ENCODE measurements at regions not wholly inside any gene's neighbourhood (a gene's known extent, or its start where the extent isn't known, plus 50 kb on each side); places are given as distances from the start of the nearest gene placed in this dataset.

DNA sequence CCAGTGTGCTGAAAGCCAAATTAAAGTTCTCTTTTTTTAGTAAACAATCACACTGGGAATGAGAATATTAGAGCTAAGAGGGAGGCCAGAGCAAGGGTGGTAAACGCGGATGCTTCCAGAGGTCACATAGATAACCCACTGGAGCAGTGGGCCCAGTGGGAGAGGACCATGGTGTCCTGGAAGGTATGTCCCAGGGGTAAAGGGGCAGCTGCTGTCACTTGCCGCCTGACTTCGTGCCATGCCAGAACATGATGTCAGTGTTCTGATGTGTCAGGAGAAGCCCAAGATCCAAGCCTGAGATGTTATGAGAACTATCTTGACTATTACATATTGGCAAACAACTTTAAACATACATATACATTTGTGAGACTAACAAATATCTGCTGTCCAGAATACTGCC lies 211.9 kb upstream of the IL12A start:
- DNase-seq = no peak

- DNase-seq = no peak
Measured at GRCh38 chr3:159779883-159780282, 208.8 kb upstream of the IL12A start.

- DNase-seq = no peak
Measured at GRCh38 chr3:159781867-159782266, 206.8 kb upstream of the IL12A start.

DNA sequence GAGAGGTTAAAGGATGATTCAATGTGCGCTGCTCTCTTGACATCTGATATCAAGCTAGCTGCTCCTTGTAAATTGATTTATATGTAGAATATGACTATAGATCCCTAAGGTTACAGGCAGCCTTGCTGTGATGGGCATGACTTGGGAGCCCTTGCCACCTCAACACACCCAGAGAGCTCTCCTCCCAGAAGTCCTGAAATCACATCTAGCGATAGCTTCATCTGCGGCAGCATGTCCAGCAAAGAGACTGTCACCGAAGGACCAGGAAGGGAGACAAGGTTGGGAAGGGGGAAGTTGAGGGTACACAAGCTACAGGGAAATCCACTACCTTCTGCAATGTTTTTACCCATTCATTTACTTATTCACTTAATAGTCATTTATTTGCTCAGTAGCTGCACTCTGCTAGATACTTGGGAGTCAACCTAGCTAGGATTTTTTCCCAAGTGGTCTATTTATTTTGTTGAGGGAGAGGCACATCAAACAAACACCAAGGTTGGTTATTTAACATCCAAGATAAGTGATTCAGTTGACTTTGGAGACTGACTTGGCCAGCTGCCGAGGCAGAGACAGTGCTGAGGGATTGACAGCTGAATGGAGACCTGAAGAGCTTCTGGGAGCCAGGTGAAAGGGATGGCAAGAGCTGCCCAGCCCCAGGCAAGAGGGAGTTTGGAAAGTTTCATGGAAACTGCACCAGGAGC lies 205.8 kb upstream of the IL12A start:
- DNase-seq = no peak

GRCh38 chr3:159783780-159784742 lies 204.6 kb upstream of the IL12A start:
- DNase-seq = no peak

DNA sequence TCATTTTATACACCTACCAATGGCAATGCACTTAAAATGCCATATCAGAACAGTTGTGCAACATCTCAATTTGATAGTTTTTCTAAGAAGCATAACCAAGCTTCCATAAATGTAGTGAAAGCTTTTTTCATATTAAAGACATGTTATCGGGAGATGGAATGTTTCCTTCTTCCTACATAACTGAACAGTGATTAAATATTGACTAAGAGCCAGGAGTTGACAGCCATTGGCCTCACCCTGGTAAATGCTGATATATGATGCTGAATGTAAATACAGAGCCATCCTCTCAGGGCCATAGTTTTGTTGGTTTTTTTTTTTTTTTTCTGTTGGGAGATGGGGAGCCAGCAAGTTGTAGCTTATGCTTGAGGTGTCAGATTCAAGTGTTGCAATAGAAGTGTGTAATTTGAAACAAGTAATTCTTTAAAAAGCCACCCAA lies 203.3 kb upstream of the IL12A start:
- DNase-seq = no peak

- DNase-seq = no peak
Measured at GRCh38 chr3:159786489-159787177, 202.0 kb upstream of the IL12A start.

DNA sequence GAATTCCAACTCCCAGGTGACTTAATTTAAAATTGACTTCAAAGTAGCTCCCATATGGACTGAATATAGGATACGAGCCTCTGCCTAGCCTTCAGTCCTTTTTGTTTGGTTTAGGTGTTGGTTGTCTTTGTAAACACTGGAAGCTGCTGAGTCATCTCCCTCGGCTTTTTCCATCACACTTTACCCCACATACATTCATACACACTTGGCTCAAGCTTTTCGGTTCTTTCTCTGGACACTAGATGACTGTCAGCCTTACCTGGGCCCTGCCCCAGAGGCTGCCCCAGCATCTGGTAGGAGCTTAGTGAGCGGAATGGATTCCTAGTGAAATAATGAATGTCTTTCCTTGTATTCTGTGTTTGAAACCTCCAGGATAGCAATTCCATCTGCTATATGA lies 201.5 kb upstream of the IL12A start:
- DNase-seq = no peak

DNA sequence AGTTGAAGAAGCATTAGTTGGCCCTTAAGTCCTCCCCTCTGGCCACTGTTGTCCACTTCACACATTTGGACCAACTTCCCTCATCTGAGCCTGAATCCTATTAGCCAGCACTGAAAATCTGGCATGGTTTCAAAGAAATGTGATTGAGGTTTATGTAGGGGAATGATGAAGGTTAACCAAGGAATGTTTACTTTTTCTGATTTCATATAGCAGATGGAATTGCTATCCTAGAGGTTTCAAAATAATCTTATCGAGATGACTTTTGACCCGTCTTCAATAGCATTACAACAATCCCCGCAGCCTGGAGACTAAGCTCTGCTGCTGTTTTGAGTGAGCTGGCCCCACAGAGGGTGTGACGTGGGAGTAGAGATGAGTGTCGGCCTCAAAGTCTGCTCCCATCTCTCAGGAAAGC lies 200.8 kb upstream of the IL12A start:
- DNase-seq = peak; percentile 25

DNA sequence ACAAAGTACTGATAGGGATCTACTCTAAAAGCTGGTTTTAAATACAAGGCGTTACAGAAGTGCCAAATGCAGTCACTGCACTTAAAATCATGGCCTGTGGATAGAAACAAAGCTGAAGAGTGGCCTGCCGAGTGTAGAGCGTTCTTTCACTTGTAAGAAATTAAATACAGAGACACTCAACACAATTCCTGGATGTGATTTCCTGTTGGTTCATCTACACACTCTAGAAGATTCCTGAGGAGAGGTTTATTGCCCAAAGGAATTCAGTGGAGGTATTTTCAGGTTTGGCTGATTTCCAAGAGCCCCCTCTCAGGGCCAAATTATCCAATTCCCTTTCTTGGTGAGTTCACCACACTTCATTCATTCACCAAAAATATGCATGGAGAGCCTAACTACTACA lies 200.3 kb upstream of the IL12A start:
- no peak for DNase-seq

GRCh38 chr3:159789017-159789416 lies 199.6 kb upstream of the IL12A start:
- no peak for DNase-seq

- DNase-seq = no peak
Measured at GRCh38 chr3:159789742-159790635, 198.6 kb upstream of the IL12A start.

- no peak for DNase-seq
Measured at GRCh38 chr3:159791336-159791735, 197.3 kb upstream of the IL12A start.

DNA sequence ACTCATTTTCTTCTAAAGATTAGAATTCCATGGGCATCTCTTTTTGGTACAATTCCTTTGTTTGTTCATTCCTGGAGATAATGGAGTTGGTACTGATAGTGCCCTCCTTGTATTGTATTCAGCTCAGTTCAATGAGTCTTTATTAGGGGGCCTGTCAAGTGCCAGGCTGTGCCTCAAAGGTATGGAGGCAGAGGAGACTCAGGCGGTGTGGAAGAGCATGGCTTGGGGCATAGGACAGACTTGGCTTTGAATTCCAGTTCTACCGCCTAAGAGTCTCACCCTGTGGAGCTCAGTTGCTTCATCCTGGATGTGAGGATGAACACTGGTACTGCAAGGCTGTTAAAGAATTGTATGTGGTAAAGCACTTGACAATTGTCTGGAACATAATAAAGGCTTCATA lies 196.6 kb upstream of the IL12A start:
- DNase-seq = no peak

DNA sequence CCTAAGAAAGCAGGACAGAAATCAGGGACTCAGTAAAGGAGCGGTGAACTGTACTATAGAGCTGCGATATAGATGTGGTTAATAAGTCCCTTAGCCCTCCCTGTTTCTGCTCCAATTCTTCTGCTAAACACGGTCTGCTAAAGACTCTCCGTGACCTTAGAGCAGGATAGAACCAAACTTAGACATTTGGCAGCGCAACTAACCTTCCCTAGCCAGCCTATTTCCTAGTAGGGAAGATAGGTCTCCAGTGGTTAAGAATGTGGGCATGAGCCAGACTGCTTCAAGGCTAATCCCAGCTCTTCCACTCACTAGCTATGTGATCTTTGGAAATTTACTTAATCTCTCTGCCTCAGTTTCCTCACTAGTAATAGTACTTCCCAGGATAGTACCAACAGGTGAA lies 193.6 kb upstream of the IL12A start:
- no peak for DNase-seq

DNA sequence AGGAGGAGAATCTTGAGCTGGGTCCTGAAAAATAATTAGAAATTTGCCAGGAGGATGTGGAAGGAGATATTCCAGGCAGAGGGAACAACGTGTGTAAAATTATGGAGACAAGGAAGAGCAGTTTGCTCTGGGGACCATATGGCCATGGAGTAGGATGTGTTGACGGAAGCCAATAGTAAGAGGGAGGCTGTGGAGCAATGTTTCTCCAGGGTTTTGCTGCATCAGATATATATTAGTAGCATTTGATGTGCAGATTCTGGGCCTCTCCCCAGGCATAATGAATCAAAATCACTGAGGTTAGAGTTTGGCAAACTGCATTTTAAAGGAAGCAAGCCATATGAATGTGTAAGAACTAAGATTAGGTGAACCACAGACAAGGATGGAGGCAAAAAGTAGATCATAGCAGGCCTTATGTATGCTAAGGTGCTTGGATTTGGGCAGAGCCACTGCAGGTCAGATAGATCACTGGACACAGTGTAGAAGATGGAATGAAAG lies 192.9 kb upstream of the IL12A start:
- DNase-seq = no peak

DNA sequence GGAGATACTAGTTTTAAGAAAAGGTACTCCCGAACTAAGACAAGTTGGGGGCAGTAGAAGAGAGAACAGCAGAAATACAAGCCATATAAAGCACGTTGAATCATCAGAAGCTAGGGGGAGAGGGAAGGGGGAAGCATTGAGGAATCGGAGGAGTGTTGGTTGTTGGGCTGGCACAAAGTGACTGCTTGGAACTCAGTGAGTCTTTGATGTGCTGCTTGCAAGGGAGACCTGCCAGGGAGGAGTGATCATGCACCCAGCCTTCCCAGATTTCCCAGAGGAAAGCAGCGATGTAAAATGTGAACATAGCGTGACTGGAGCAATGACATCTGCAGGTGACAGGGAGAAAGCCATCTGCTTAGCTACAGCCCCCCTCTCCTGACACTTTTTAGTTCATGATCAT lies 192.4 kb upstream of the IL12A start:
- no peak for DNase-seq

DNA sequence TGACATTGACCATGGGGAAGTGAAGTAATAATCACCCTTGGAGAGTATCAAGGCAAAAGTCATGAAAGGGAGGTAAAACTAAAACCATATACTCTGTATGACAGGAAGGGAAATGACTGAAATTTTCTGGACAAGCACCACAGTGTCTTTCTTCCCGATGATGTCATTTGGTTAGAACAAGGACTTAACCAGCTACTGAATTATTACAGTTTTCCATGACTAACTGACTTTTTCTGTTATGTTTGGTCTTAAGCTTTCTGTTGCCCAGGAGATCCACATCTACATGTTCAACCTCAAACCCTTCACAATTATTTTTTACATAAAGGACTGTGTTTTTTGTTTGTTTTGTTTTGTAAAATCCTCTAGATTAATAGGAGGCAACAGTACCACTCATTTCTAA lies 191.9 kb upstream of the IL12A start:
- no peak for DNase-seq

- no peak for DNase-seq
Measured at GRCh38 chr3:159797771-159798170, 190.9 kb upstream of the IL12A start.

GRCh38 chr3:159798951-159799350 lies 189.7 kb upstream of the IL12A start:
- peak; percentile 41 for DNase-seq

DNA sequence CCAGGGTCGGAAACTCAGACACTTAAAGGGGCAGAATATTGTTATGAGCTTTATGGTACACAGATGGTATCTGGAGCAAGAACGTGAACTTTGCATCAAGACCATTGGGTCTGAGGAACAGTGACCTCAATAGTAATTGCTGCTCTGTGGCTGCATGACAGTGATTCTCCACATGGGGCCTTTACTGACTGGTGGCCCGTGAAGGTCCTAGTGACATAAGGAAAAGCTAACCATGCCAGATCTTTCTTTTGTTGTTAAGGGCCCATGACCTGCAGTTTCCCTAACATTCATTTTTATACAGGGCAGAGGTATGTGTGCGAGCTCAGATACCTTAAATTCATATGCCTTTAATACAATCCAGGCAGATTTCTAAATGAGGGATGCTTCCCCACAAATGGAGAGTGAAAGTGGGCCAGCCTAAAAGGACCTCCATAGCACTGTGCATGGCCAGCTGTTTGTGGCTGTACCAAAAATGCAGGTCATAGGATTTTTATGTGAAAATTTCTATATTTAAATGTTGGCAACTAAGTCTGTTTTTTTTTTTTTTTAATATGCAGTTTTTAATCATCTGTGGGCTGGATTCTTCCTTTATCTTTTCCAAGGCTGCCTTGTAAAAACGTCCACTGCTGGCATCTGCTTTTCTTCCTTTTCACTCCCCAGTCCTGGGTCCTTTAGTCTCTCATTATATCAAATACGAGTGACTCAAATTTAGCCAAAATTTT lies 188.0 kb upstream of the IL12A start:
- peak; percentile 62 for DNase-seq

- DNase-seq = no peak
Measured at GRCh38 chr3:159802864-159803263, 185.8 kb upstream of the IL12A start.

Measured in eye (tissue), 1 donor.